Inflammatory macrophage treated with lipopolysaccharide for 1 hour (primary cell): ENCODE measurements at regions not wholly inside any gene's neighbourhood (a gene's known extent, or its start where the extent isn't known, plus 50 kb on each side); places are given as distances from the start of the nearest gene placed in this dataset.
"Not testable (repeated sequence)": the region's sequence is repeated elsewhere in the genome, so short reads cannot be mapped to it uniquely, and the experiment has no call there.

Experiments
- DNase-seq, 2 donors: peaks; one replicate each; pipeline ENCODE4 v3.0.0-alpha.2; 2020 to 2022

GRCh38 chr6:43932259-43933147 is 162.5 kb downstream of the VEGFA start:
- no peak for DNase-seq

GRCh38 chr6:43931201-43931600 is 161.2 kb downstream of the VEGFA start:
- no peak for DNase-seq

GRCh38 chr6:43930440-43931154 is 160.6 kb downstream of the VEGFA start:
- DNase-seq, result no peak

- no peak for DNase-seq
Measured at GRCh38 chr6:43929511-43929910, 159.5 kb downstream of the VEGFA start.

GRCh38 chr6:43927532-43928210 is 157.7 kb downstream of the VEGFA start:
- DNase-seq, result peak; percentile 46 to 53

GRCh38 chr6:43926634-43927531 is 156.9 kb downstream of the VEGFA start:
- DNase-seq, result peak; percentile 33 to 41

GRCh38 chr6:43925636-43926139 is 155.7 kb downstream of the VEGFA start:
- not testable (repeated sequence) for DNase-seq

GRCh38 chr6:43924222-43924702 is 154.3 kb downstream of the VEGFA start:
- peak; percentile 64 to 72 for DNase-seq

GRCh38 chr6:43923376-43924221 is 153.6 kb downstream of the VEGFA start:
- DNase-seq, result no peak

GRCh38 chr6:43922426-43923375 is 152.7 kb downstream of the VEGFA start:
- no peak for DNase-seq

- no peak for DNase-seq
Measured at GRCh38 chr6:43921548-43922425, 151.8 kb downstream of the VEGFA start.

- DNase-seq, result no peak
Measured at GRCh38 chr6:43921039-43921438, 151.0 kb downstream of the VEGFA start.

GRCh38 chr6:43919774-43920173 is 149.8 kb downstream of the VEGFA start:
- DNase-seq, result peak in 1 of 2 donors; percentile 39

- DNase-seq, result peak; percentile 96
Measured at GRCh38 chr6:43917878-43918382, 147.9 kb downstream of the VEGFA start.

- DNase-seq, result peak; percentile 41 to 77
Measured at GRCh38 chr6:43916924-43917877, 147.2 kb downstream of the VEGFA start.

- DNase-seq, result peak; percentile 74 to 89
Measured at GRCh38 chr6:43915986-43916923, 146.2 kb downstream of the VEGFA start.
